ENCODE measurements at regions not wholly inside any gene's neighbourhood (a gene's known extent, or its start where the extent isn't known, plus 50 kb on each side); places are given as distances from the start of the nearest gene placed in this dataset.
"Not testable (repeated sequence)": the region's sequence is repeated elsewhere in the genome, so short reads cannot be mapped to it uniquely, and the experiment has no call there.

GRCh38 chr2:220613004-220613403 lies 959.1 kb downstream of the EPHA4 start:
- TF ChIP-seq, protein P1, sequence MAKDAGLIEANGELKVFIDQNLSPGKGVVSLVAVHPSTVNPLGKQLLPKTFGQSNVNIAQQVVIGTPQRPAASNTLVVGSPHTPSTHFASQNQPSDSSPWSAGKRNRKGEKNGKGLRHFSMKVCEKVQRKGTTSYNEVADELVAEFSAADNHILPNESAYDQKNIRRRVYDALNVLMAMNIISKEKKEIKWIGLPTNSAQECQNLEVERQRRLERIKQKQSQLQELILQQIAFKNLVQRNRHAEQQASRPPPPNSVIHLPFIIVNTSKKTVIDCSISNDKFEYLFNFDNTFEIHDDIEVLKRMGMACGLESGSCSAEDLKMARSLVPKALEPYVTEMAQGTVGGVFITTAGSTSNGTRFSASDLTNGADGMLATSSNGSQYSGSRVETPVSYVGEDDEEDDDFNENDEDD (CRISPR knock-in tag; IDR thresholded peaks at IDR 0.05; ENCODE audit: borderline replicate concordance), result not testable (repeated sequence)
- not testable (repeated sequence) for TF ChIP-seq ESRRA (CRISPR knock-in tag; IDR thresholded peaks at IDR 0.05; ENCODE audit: low read depth); CTCF (CRISPR knock-in tag; IDR thresholded peaks at IDR 0.05); RNF2 (conservative IDR thresholded peaks at IDR 0.05; ENCODE audit: low read depth); ZNF777 (CRISPR knock-in tag; IDR thresholded peaks at IDR 0.05); BHLHE40 (IDR thresholded peaks at IDR 0.05; ENCODE audit: low read length)
- TF ChIP-seq, protein P2, sequence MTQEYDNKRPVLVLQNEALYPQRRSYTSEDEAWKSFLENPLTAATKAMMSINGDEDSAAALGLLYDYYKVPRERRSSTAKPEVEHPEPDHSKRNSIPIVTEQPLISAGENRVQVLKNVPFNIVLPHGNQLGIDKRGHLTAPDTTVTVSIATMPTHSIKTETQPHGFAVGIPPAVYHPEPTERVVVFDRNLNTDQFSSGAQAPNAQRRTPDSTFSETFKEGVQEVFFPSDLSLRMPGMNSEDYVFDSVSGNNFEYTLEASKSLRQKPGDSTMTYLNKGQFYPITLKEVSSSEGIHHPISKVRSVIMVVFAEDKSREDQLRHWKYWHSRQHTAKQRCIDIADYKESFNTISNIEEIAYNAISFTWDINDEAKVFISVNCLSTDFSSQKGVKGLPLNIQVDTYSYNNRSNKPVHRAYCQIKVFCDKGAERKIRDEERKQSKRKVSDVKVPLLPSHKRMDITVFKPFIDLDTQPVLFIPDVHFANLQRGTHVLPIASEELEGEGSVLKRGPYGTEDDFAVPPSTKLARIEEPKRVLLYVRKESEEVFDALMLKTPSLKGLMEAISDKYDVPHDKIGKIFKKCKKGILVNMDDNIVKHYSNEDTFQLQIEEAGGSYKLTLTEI (CRISPR knock-in tag; conservative IDR thresholded peaks at IDR 0.05), result not testable (repeated sequence)
- TF ChIP-seq, protein P3, sequence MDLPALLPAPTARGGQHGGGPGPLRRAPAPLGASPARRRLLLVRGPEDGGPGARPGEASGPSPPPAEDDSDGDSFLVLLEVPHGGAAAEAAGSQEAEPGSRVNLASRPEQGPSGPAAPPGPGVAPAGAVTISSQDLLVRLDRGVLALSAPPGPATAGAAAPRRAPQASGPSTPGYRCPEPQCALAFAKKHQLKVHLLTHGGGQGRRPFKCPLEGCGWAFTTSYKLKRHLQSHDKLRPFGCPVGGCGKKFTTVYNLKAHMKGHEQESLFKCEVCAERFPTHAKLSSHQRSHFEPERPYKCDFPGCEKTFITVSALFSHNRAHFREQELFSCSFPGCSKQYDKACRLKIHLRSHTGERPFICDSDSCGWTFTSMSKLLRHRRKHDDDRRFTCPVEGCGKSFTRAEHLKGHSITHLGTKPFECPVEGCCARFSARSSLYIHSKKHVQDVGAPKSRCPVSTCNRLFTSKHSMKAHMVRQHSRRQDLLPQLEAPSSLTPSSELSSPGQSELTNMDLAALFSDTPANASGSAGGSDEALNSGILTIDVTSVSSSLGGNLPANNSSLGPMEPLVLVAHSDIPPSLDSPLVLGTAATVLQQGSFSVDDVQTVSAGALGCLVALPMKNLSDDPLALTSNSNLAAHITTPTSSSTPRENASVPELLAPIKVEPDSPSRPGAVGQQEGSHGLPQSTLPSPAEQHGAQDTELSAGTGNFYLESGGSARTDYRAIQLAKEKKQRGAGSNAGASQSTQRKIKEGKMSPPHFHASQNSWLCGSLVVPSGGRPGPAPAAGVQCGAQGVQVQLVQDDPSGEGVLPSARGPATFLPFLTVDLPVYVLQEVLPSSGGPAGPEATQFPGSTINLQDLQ (CRISPR knock-in tag; IDR thresholded peaks at IDR 0.05), result not testable (repeated sequence)
